HT1080 (cell line): ENCODE measurements at regions not wholly inside any gene's neighbourhood (a gene's known extent, or its start where the extent isn't known, plus 50 kb on each side); places are given as distances from the start of the nearest gene placed in this dataset.
"Not testable (repeated sequence)": the region's sequence is repeated elsewhere in the genome, so short reads cannot be mapped to it uniquely, and the experiment has no call there.

Source experiments
- DNase-seq: peaks from one replicate; pipeline ENCODE4 v3.0.0-alpha.2; 2015; ENCODE audit warnings: low read depth

GRCh38 chr6:82118150-82118562 lies 129.4 kb downstream of the IBTK start:
- DNase-seq, result peak; percentile 25

GRCh38 chr6:82114748-82115147 lies 132.8 kb downstream of the IBTK start:
- no peak for DNase-seq

- no peak for DNase-seq
Observed at GRCh38 chr6:82113231-82113630, 134.3 kb downstream of the IBTK start.

- no peak for DNase-seq
Observed at GRCh38 chr6:82111818-82112217, 135.7 kb downstream of the IBTK start.

- no peak for DNase-seq
Observed at GRCh38 chr6:82111114-82111513, 136.4 kb downstream of the IBTK start.

- DNase-seq, result not testable (repeated sequence)
Observed at GRCh38 chr6:82103171-82103570, 144.4 kb downstream of the IBTK start.

- not testable (repeated sequence) for DNase-seq
Observed at GRCh38 chr6:82101374-82102114, 146.0 kb downstream of the IBTK start.

GRCh38 chr6:82100763-82101162 lies 146.8 kb downstream of the IBTK start:
- not testable (repeated sequence) for DNase-seq

GRCh38 chr6:82097676-82098075 lies 149.9 kb downstream of the IBTK start:
- DNase-seq, result no peak

- no peak for DNase-seq
Observed at GRCh38 chr6:82095091-82095490, 152.5 kb downstream of the IBTK start.

GRCh38 chr6:82094166-82094806 lies 153.3 kb downstream of the IBTK start:
- no peak for DNase-seq

- DNase-seq, result no peak
Observed at GRCh38 chr6:82088978-82089771, 158.4 kb downstream of the IBTK start.

GRCh38 chr6:82086944-82087343 lies 160.6 kb downstream of the IBTK start:
- no peak for DNase-seq

- DNase-seq, result no peak
Observed at GRCh38 chr6:82085701-82086100, 161.8 kb downstream of the IBTK start.

GRCh38 chr6:82084324-82084920 lies 163.1 kb downstream of the IBTK start:
- no peak for DNase-seq

GRCh38 chr6:82083646-82084045 lies 163.9 kb downstream of the IBTK start:
- DNase-seq, result no peak

- no peak for DNase-seq
Observed at GRCh38 chr6:82080767-82081166, 166.8 kb downstream of the IBTK start.

- DNase-seq, result no peak
Observed at GRCh38 chr6:82078286-82078908, 169.1 kb downstream of the IBTK start.

- DNase-seq, result peak; percentile 13
Observed at GRCh38 chr6:82076916-82077315, 170.6 kb downstream of the IBTK start.

GRCh38 chr6:82074556-82074955 lies 173.0 kb downstream of the IBTK start:
- DNase-seq, result no peak

GRCh38 chr6:82073484-82073883 lies 174.1 kb downstream of the IBTK start:
- DNase-seq, result no peak
